Smooth muscle cell (in vitro differentiated cells): ENCODE measurements at regions not wholly inside any gene's neighbourhood (a gene's known extent, or its start where the extent isn't known, plus 50 kb on each side); places are given as distances from the start of the nearest gene placed in this dataset.
"Not testable (repeated sequence)": the region's sequence is repeated elsewhere in the genome, so short reads cannot be mapped to it uniquely, and the experiment has no call there.

Experiments
- DNase-seq: peaks from one replicate; lab custom pipeline; 2025; ENCODE audit not compliant: unreplicated experiment; lab: John Stamatoyannopoulos, UW
- H2AFZ ChIP-seq: fragments of 200-600 bp; sonication (generic); 2 replicates; pipeline ENCODE4 v1.6.0; 2016; ENCODE audit warnings: antibody characterized with exemption, low read depth, mild to moderate bottlenecking
- H3F3A ChIP-seq: fragments of 200-600 bp; sonication (generic); 2 replicates; pipeline ENCODE4 v1.6.0; 2017; ENCODE audit warnings: antibody characterized with exemption, low read depth
- H3K27ac ChIP-seq: fragments of 200-600 bp; sonication (generic); 2 replicates; pipeline ENCODE4 v1.5.1; 2016; ENCODE audit warnings: low read depth, mild to moderate bottlenecking
- H3K27me3 ChIP-seq: fragments of 200-600 bp; sonication (generic); 2 replicates; pipeline ENCODE4 v1.6.1; 2016; ENCODE audit warnings: low read depth, mild to moderate bottlenecking
- H3K36me3 ChIP-seq: fragments of 200-600 bp; sonication (generic); 2 replicates; pipeline ENCODE4 v1.5.1; 2016; ENCODE audit warnings: low read depth
- H3K4me1 ChIP-seq: fragments of 200-600 bp; sonication (generic); 2 replicates; pipeline ENCODE4 v1.5.1; 2016; ENCODE audit warnings: low read depth
- H3K4me2 ChIP-seq: fragments of 200-600 bp; sonication (generic); 2 replicates; pipeline ENCODE4 v1.6.0; 2016; ENCODE audit warnings: mild to moderate bottlenecking
- H3K4me3 ChIP-seq: fragments of 200-600 bp; sonication (generic); 2 replicates; pipeline ENCODE4 v1.5.1; 2016; ENCODE audit warnings: mild to moderate bottlenecking
- H3K79me2 ChIP-seq: fragments of 200-600 bp; sonication (generic); 2 replicates; pipeline ENCODE4 v1.6.0; 2016; ENCODE audit warnings: low read depth, mild to moderate bottlenecking
- H3K9ac ChIP-seq: fragments of 200-600 bp; sonication (generic); 2 replicates; pipeline ENCODE4 v1.6.0; 2016; ENCODE audit warnings: low read depth
- H3K9me3 ChIP-seq: fragments of 200-600 bp; sonication (generic); replicated peaks from 2 replicates; pipeline ENCODE4 v1.5.1; 2016; ENCODE audit warnings: low read depth
- H4K20me1 ChIP-seq: fragments of 200-600 bp; sonication (generic); 2 replicates; pipeline ENCODE4 v1.6.0; 2016; ENCODE audit warnings: low read depth
- WGBS: methylation state at CpG from one replicate; pipeline ENCODE4 v1.1.7; 2016; ENCODE audit warnings: low lambda C conversion rate; 5-methylcytosine and 5-hydroxymethylcytosine counted together
- TF ChIP-seq, protein P1 (sequence below): fragments of 200-600 bp; sonication (generic); IDR thresholded peaks from 2 replicates; pipeline ENCODE4 v1.5.1; 2017; ENCODE audit warnings: borderline replicate concordance, mild to moderate bottlenecking, antibody characterized with exemption; ENCODE audit not compliant: insufficient read depth, poor library complexity, severe bottlenecking

DNA sequence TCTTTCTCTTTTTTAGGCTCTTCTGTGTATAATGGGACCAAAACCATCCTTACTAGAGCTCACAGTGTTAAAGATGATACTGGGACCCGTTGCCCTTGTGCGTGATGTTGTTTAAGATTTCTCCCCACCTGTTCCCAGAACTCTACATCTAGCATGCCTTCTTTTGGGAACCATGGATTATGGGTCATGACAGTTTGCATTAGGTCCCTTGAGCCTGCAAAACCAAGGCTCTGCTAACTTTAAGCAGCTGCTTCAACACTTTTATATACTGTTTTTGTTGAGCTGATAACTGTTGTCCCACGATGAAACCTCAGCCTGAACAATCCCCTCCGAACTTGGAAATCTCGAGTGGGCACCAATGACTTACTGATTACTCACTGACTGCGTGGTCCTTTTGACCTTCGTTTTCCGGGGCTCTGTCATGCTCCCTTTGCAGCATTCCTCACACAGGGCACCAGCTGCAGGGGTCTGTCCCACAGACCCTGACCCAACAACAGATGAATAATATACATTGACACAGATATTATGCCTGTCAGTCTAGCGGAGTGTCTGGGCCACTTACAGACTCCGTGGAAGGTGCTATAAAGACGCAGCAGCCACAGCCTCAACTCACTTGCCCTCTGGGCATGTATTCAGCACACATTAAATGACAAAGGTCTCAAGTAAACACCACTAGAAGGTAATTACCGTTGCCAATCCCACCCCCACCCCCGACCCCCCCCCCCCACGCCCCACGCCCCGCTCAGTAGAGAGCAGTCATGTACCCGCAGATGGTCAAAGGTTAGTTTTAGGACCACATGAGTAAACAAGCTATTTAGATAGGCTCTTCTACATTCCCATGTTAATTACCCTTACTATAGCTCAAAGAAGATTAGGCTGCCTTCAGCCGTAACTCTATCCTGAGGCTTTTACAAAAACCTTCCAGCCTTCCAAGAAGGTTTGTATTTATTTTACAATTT is 162.0 kb upstream of the WDFY3 start:
- Histone ChIP-seq H3K9ac (no peak overlapping the region), H3K4me3 (no peak overlapping the region), H2AFZ (peak overlapping the region; percentile 47), H4K20me1 (no peaks in the 10 kb centered on the region), H3K27me3 (no peaks in the 10 kb centered on the region), H3K36me3 (no peaks in the 10 kb centered on the region), H3K79me2 (no peaks in the 10 kb centered on the region), H3K27ac (no peak overlapping the region), H3K9me3 (no peaks in the 10 kb centered on the region), H3K4me1 (peaks cover 34% of the 10 kb centered on the region), H3F3A (no peaks in the 10 kb centered on the region), H3K4me2 (no peak overlapping the region)
- DNase-seq: no peak
- 36% methylated on average over 18 of the region's 18 CpGs for WGBS
- TF ChIP-seq, protein P1, sequence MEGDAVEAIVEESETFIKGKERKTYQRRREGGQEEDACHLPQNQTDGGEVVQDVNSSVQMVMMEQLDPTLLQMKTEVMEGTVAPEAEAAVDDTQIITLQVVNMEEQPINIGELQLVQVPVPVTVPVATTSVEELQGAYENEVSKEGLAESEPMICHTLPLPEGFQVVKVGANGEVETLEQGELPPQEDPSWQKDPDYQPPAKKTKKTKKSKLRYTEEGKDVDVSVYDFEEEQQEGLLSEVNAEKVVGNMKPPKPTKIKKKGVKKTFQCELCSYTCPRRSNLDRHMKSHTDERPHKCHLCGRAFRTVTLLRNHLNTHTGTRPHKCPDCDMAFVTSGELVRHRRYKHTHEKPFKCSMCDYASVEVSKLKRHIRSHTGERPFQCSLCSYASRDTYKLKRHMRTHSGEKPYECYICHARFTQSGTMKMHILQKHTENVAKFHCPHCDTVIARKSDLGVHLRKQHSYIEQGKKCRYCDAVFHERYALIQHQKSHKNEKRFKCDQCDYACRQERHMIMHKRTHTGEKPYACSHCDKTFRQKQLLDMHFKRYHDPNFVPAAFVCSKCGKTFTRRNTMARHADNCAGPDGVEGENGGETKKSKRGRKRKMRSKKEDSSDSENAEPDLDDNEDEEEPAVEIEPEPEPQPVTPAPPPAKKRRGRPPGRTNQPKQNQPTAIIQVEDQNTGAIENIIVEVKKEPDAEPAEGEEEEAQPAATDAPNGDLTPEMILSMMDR: no peak

DNA sequence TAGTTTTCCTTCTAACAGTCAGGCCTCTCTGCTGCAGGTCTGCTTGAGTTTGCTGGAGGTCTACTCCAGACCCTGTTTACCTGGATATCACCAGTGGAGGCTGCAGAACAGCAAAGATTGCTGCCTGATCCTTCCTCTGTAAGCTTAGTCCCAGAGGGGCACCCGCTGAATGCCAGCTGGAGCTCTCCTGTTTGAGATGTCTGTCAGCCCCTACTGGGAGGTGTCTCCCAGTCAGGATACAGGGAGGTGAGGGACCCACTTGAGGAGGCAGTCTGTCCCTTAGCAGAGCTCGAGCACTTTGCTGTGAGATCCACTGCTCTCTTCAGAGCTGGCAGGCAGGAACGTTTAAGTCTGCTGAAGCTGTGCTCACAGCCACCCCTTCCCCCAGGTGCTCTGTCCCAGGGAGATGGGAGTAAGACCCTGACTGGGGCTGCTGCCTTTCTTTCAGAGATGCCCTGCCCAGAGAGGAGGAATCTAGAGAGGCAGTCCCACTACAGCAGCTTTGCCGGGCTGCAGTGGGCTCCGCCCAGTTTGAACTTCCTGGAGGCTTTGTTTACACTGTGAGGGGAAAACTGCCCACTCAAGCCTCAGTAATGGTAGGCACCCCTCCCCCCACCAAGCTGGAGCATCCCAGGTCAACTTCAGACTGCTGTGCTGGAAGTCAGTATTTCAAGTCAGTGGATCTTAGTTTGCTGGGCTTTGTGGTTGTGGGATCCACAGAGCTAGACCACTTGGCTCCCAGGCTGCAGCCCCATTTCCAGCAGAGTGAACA is 163.1 kb upstream of the WDFY3 start:
- Histone ChIP-seq H2AFZ (peak overlapping the region; percentile 50), H3K4me1 (peaks cover 34% of the 10 kb centered on the region)
- not testable (repeated sequence) for H3K4me3 ChIP-seq, H3K27me3 ChIP-seq, H3K79me2 ChIP-seq, H3K27ac ChIP-seq, H4K20me1 ChIP-seq, H3K9me3 ChIP-seq, H3K9ac ChIP-seq, H3K36me3 ChIP-seq, DNase-seq, H3F3A ChIP-seq, H3K4me2 ChIP-seq
- 39% methylated on average over 5 of the region's 5 CpGs for WGBS

DNA sequence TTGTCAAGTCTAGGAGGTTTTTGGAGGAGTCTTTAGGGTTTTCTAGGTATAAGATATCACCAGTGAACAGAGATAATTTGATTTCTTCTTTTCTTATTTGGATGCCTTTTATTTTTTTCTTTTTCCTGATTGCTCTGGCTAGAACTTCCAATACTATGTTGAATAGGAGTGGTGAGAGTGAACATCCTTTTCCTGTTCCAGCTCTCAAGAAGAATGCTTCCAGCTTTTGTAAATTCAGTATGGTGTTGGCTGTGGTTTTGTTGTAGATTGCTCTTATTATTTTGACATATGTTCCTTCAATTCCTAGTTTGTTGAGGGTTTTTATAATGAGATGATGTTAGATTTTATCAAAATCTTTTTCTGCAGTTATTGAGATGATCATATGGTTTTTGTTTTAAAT is 165.6 kb upstream of the WDFY3 start:
- no peaks in the 10 kb centered on the region for H3K9me3 ChIP-seq
- peaks cover 13% of the 10 kb centered on the region for H3K4me1 ChIP-seq
- TF ChIP-seq, protein P1: no peak
- DNase-seq: no peak
- no peaks in the 10 kb centered on the region for H3K79me2 ChIP-seq
- H3K4me3 ChIP-seq: no peak overlapping the region
- no peak overlapping the region for H2AFZ ChIP-seq
- no peak overlapping the region for H3K9ac ChIP-seq
- no peak overlapping the region for H3K4me2 ChIP-seq
- H3K36me3 ChIP-seq: no peaks in the 10 kb centered on the region
- no peaks in the 10 kb centered on the region for H3F3A ChIP-seq
- no peaks in the 10 kb centered on the region for H4K20me1 ChIP-seq
- no peak overlapping the region for H3K27ac ChIP-seq
- H3K27me3 ChIP-seq: no peaks in the 10 kb centered on the region

DNA sequence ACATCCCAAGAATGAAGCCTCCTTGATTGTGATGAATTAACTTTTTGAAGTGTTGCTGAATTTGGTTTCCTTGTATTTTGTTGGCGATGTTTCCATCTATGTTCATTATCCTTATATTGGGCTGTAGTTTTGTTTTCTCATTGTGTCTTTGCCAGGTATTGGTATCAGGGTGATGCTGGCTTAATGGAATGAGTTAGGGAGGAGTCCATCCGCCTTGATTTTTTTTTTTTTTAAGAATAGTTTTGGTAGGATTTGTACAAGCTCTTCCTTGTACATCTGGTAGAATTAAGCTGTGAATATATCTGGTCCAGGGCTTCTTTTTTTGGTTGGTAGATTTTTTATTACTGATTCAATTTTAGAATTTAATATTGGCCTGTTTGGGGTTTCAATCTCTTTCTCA is 166.1 kb upstream of the WDFY3 start:
- Histone ChIP-seq H3K27me3 (no peaks in the 10 kb centered on the region), H3F3A (no peaks in the 10 kb centered on the region), H2AFZ (no peak overlapping the region), H3K4me2 (no peak overlapping the region), H3K79me2 (no peaks in the 10 kb centered on the region), H3K9me3 (no peaks in the 10 kb centered on the region), H3K36me3 (no peaks in the 10 kb centered on the region), H3K4me3 (no peak overlapping the region), H3K9ac (no peak overlapping the region), H3K4me1 (peaks cover 9% of the 10 kb centered on the region), H3K27ac (no peak overlapping the region), H4K20me1 (no peaks in the 10 kb centered on the region)
- DNase-seq: no peak
- TF ChIP-seq, protein P1: no peak
- 93% methylated on average over 2 of the region's 2 CpGs for WGBS

DNA sequence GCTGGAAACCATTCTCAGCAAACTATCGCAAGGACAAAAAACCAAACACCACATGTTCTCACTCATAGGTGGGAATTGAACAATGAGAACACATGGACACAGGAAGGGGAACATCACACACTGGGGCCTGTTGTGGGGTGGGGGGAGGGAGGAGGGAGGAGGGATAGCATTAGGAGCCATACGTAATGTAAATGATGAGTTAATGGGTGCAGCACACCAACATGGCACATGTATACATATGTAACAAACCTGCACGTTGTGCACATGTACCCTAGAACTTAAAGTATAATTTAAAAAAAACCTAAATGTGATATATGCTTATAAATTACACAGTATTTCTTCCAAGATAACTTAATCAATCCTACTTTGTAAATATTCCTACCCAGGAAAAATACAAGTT is 173.3 kb upstream of the WDFY3 start:
- not testable (repeated sequence) for H3K9me3 ChIP-seq, H3K27ac ChIP-seq, H3F3A ChIP-seq, H3K4me2 ChIP-seq, H3K79me2 ChIP-seq, H3K4me3 ChIP-seq, H3K4me1 ChIP-seq, H4K20me1 ChIP-seq, H3K36me3 ChIP-seq, H3K9ac ChIP-seq, H2AFZ ChIP-seq, DNase-seq, H3K27me3 ChIP-seq
- WGBS: 97% methylated on average over 3 of the region's 3 CpGs
